T-helper 2 cell treated with Interferon-gamma antibody and Interleukin-4, amounts not matched to agents 5 μg/mL and 100 μg/mL, for 36 hours (primary cell): ENCODE measurements at regions not wholly inside any gene's neighbourhood (a gene's known extent, or its start where the extent isn't known, plus 50 kb on each side); places are given as distances from the start of the nearest gene placed in this dataset.

ENCODE experiments used
- DNase-seq: peaks from one replicate; pipeline ENCODE4 v3.0.0; 2021; ENCODE audit warnings: low spot score
- H3K27ac Mint-ChIP-seq: one replicate; pipeline ENCODE4 v1.8.0; 2021; ENCODE audit warnings: mild to moderate bottlenecking, mixed read lengths
- H3K27me3 Mint-ChIP-seq: one replicate; pipeline ENCODE4 v1.8.0; 2021; ENCODE audit warnings: low read depth, mixed read lengths
- H3K36me3 Mint-ChIP-seq: one replicate; pipeline ENCODE4 v1.8.0; 2021; ENCODE audit warnings: low read depth, mixed read lengths
- H3K4me1 Mint-ChIP-seq: one replicate; pipeline ENCODE4 v1.8.0; 2021; ENCODE audit warnings: low read depth, mixed read lengths
- H3K4me3 Mint-ChIP-seq: one replicate; pipeline ENCODE4 v1.8.0; 2022; ENCODE audit warnings: mild to moderate bottlenecking, moderate library complexity, mixed read lengths
- H3K9me3 Mint-ChIP-seq: one replicate; pipeline ENCODE4 v1.8.0; 2021; ENCODE audit warnings: mixed read lengths

GRCh38 chr1:88191917-88192316 lies 492.2 kb upstream of the PKN2 start:
- Mint-ChIP-seq H3K4me1 (peaks cover 6% of the 10 kb centered on the region), H3K36me3 (no peaks in the 10 kb centered on the region), H3K27me3 (no peaks in the 10 kb centered on the region), H3K27ac (no peak overlapping the region), H3K4me3 (no peak overlapping the region), H3K9me3 (no peaks in the 10 kb centered on the region)
- no peak for DNase-seq

GRCh38 chr1:88194542-88194941 lies 489.5 kb upstream of the PKN2 start:
- H3K36me3 Mint-ChIP-seq, result no peaks in the 10 kb centered on the region
- DNase-seq, result no peak
- no peaks in the 10 kb centered on the region for H3K9me3 Mint-ChIP-seq
- H3K4me3 Mint-ChIP-seq, result no peak overlapping the region
- H3K4me1 Mint-ChIP-seq, result peaks cover 6% of the 10 kb centered on the region
- H3K27ac Mint-ChIP-seq, result no peak overlapping the region
- H3K27me3 Mint-ChIP-seq, result no peaks in the 10 kb centered on the region

GRCh38 chr1:88200545-88200944 lies 483.5 kb upstream of the PKN2 start:
- Mint-ChIP-seq H3K4me1 (no peaks in the 10 kb centered on the region), H3K27me3 (no peaks in the 10 kb centered on the region), H3K4me3 (no peak overlapping the region), H3K36me3 (no peaks in the 10 kb centered on the region), H3K9me3 (no peaks in the 10 kb centered on the region), H3K27ac (no peak overlapping the region)
- no peak for DNase-seq

GRCh38 chr1:88204111-88204510 lies 480.0 kb upstream of the PKN2 start:
- H3K27me3 Mint-ChIP-seq, result no peaks in the 10 kb centered on the region
- no peak overlapping the region for H3K27ac Mint-ChIP-seq
- no peak overlapping the region for H3K4me3 Mint-ChIP-seq
- H3K9me3 Mint-ChIP-seq, result no peaks in the 10 kb centered on the region
- H3K36me3 Mint-ChIP-seq, result no peaks in the 10 kb centered on the region
- no peak for DNase-seq
- H3K4me1 Mint-ChIP-seq, result no peaks in the 10 kb centered on the region

- Mint-ChIP-seq H3K9me3 (no peaks in the 10 kb centered on the region), H3K4me3 (no peak overlapping the region), H3K4me1 (no peaks in the 10 kb centered on the region), H3K36me3 (no peaks in the 10 kb centered on the region), H3K27ac (no peak overlapping the region), H3K27me3 (no peaks in the 10 kb centered on the region)
- no peak for DNase-seq
Observed at GRCh38 chr1:88204612-88205167, 479.4 kb upstream of the PKN2 start.

GRCh38 chr1:88208389-88208788 lies 475.7 kb upstream of the PKN2 start:
- no peak for DNase-seq
- H3K4me1 Mint-ChIP-seq, result peaks cover 4% of the 10 kb centered on the region
- no peak overlapping the region for H3K27ac Mint-ChIP-seq
- no peaks in the 10 kb centered on the region for H3K27me3 Mint-ChIP-seq
- no peaks in the 10 kb centered on the region for H3K9me3 Mint-ChIP-seq
- H3K36me3 Mint-ChIP-seq, result no peaks in the 10 kb centered on the region
- no peak overlapping the region for H3K4me3 Mint-ChIP-seq

GRCh38 chr1:88210103-88210787 lies 473.8 kb upstream of the PKN2 start:
- DNase-seq, result no peak
- peak overlapping the region; percentile 34 for H3K27ac Mint-ChIP-seq
- H3K27me3 Mint-ChIP-seq, result no peaks in the 10 kb centered on the region
- peaks cover 4% of the 10 kb centered on the region for H3K4me1 Mint-ChIP-seq
- no peaks in the 10 kb centered on the region for H3K9me3 Mint-ChIP-seq
- no peak overlapping the region for H3K4me3 Mint-ChIP-seq
- no peaks in the 10 kb centered on the region for H3K36me3 Mint-ChIP-seq

GRCh38 chr1:88216441-88216840 lies 467.6 kb upstream of the PKN2 start:
- Mint-ChIP-seq H3K27me3 (peaks cover 2% of the 10 kb centered on the region), H3K9me3 (no peaks in the 10 kb centered on the region), H3K27ac (no peak overlapping the region), H3K4me1 (no peaks in the 10 kb centered on the region), H3K4me3 (no peak overlapping the region), H3K36me3 (no peaks in the 10 kb centered on the region)
- no peak for DNase-seq

GRCh38 chr1:88217386-88217785 lies 466.7 kb upstream of the PKN2 start:
- no peak for DNase-seq
- H3K36me3 Mint-ChIP-seq, result no peaks in the 10 kb centered on the region
- H3K27me3 Mint-ChIP-seq, result peaks cover 2% of the 10 kb centered on the region
- H3K27ac Mint-ChIP-seq, result no peak overlapping the region
- no peaks in the 10 kb centered on the region for H3K4me1 Mint-ChIP-seq
- no peaks in the 10 kb centered on the region for H3K9me3 Mint-ChIP-seq
- no peak overlapping the region for H3K4me3 Mint-ChIP-seq

- H3K4me3 Mint-ChIP-seq, result no peak overlapping the region
- DNase-seq, result no peak
- H3K9me3 Mint-ChIP-seq, result no peaks in the 10 kb centered on the region
- H3K27ac Mint-ChIP-seq, result no peak overlapping the region
- H3K4me1 Mint-ChIP-seq, result no peaks in the 10 kb centered on the region
- peaks cover 2% of the 10 kb centered on the region for H3K27me3 Mint-ChIP-seq
- no peaks in the 10 kb centered on the region for H3K36me3 Mint-ChIP-seq
Observed at GRCh38 chr1:88219521-88219920, 464.6 kb upstream of the PKN2 start.

GRCh38 chr1:88221411-88221810 lies 462.7 kb upstream of the PKN2 start:
- Mint-ChIP-seq H3K27me3 (peaks cover 2% of the 10 kb centered on the region), H3K36me3 (no peaks in the 10 kb centered on the region), H3K4me1 (no peaks in the 10 kb centered on the region), H3K27ac (no peak overlapping the region), H3K9me3 (no peaks in the 10 kb centered on the region), H3K4me3 (no peak overlapping the region)
- DNase-seq, result no peak

GRCh38 chr1:88224906-88225305 lies 459.2 kb upstream of the PKN2 start:
- H3K36me3 Mint-ChIP-seq, result no peaks in the 10 kb centered on the region
- DNase-seq, result no peak
- H3K27ac Mint-ChIP-seq, result no peak overlapping the region
- no peak overlapping the region for H3K4me3 Mint-ChIP-seq
- H3K27me3 Mint-ChIP-seq, result no peaks in the 10 kb centered on the region
- no peaks in the 10 kb centered on the region for H3K9me3 Mint-ChIP-seq
- H3K4me1 Mint-ChIP-seq, result no peaks in the 10 kb centered on the region

- Mint-ChIP-seq H3K27me3 (no peaks in the 10 kb centered on the region), H3K4me3 (no peak overlapping the region), H3K4me1 (no peaks in the 10 kb centered on the region)
Observed at GRCh38 chr1:88228114-88228513, 456.0 kb upstream of the PKN2 start.

GRCh38 chr1:88230126-88230525 lies 453.9 kb upstream of the PKN2 start:
- H3K9me3 Mint-ChIP-seq, result no peaks in the 10 kb centered on the region

More at GRCh38 chr1:88228114-88228513, 456.0 kb upstream of the PKN2 start:
- H3K9me3 Mint-ChIP-seq, result no peaks in the 10 kb centered on the region
- DNase-seq, result no peak
- H3K27ac Mint-ChIP-seq, result no peak overlapping the region
- no peaks in the 10 kb centered on the region for H3K36me3 Mint-ChIP-seq

GRCh38 chr1:88237058-88237457 lies 447.0 kb upstream of the PKN2 start:
- no peak for DNase-seq
- no peaks in the 10 kb centered on the region for H3K36me3 Mint-ChIP-seq
- H3K4me1 Mint-ChIP-seq, result no peaks in the 10 kb centered on the region
- peaks cover 8% of the 10 kb centered on the region for H3K9me3 Mint-ChIP-seq
- H3K27ac Mint-ChIP-seq, result no peak overlapping the region
- no peaks in the 10 kb centered on the region for H3K27me3 Mint-ChIP-seq
- H3K4me3 Mint-ChIP-seq, result no peak overlapping the region

More at GRCh38 chr1:88230126-88230525, 453.9 kb upstream of the PKN2 start:
- H3K4me1 Mint-ChIP-seq, result no peaks in the 10 kb centered on the region
- no peaks in the 10 kb centered on the region for H3K27me3 Mint-ChIP-seq
- H3K4me3 Mint-ChIP-seq, result no peak overlapping the region
- H3K27ac Mint-ChIP-seq, result no peak overlapping the region
- DNase-seq, result no peak
- H3K36me3 Mint-ChIP-seq, result no peaks in the 10 kb centered on the region
